ENCODE measurements at regions not wholly inside any gene's neighbourhood (a gene's known extent, or its start where the extent isn't known, plus 50 kb on each side); places are given as distances from the start of the nearest gene placed in this dataset.

GRCh38 chr19:23832717-23833327 is 74.1 kb upstream of the ZNF681 start:
- ChIA-PET CTCF (ENCODE audit: partially characterized antibody) (no interaction called here), POLR2A (ENCODE audit: partially characterized antibody) (no interaction called here)
- H4K5ac ChIP-seq (ENCODE audit: insufficient read length, low read depth, low read length), result no peak overlapping the region
- no peak for TF ChIP-seq MAFK (IDR thresholded peaks at IDR 0.05; ENCODE audit: low read depth, low read length)
- peak; percentile 88 for TF ChIP-seq ZNF274 (IDR thresholded peaks at IDR 0.05; ENCODE audit: borderline replicate concordance, extremely low read depth, low read length)
- H3K23me2 ChIP-seq (ENCODE audit: low read depth, low read length), result no peaks in the 10 kb centered on the region
- no peaks in the 10 kb centered on the region for H3K79me1 ChIP-seq (ENCODE audit: low read depth, low read length)
- H3K14ac ChIP-seq (ENCODE audit: insufficient read length), result no peak overlapping the region
- no peak overlapping the region for H2BK15ac ChIP-seq (ENCODE audit: low read length)
- H2AFZ ChIP-seq (ENCODE audit: low read length), result no peak overlapping the region
- FAIRE-seq (no peak), DNase-seq (ENCODE audit: low read depth in 1 of 2, low spot score in 2 of 2) (no peak)
- no peak overlapping the region for H3K18ac ChIP-seq (ENCODE audit: extremely low read depth, low read length)
- H3K9ac ChIP-seq (replicated peaks in 1 of 4; ENCODE audit: extremely low read depth in 1 of 4, low read depth in 3 of 4, low read length in 3 of 4), result no peak overlapping the region
- no peak overlapping the region for H4K91ac ChIP-seq (replicated peaks; ENCODE audit: insufficient read length, low read length)
- H3K27ac ChIP-seq (ENCODE audit: low read depth, low read length), result no peak overlapping the region
- H2BK5ac ChIP-seq (ENCODE audit: low read depth, low read length), result no peak overlapping the region
- H3K23ac ChIP-seq (ENCODE audit: insufficient read length), result no peak overlapping the region
- no peak overlapping the region for H4K8ac ChIP-seq (ENCODE audit: extremely low read depth, insufficient read depth, low read length)
- H2BK20ac ChIP-seq (ENCODE audit: low read length), result no peak overlapping the region
- no peaks in the 10 kb centered on the region for H3K79me2 ChIP-seq (ENCODE audit: control insufficient read depth in 1 of 2, insufficient read depth in 2 of 2, low read length in 2 of 2)
- no peaks in the 10 kb centered on the region for H3K36me3 ChIP-seq (ENCODE audit: control insufficient read depth in 2 of 4, insufficient read depth in 4 of 4, low read length in 3 of 4)
- no peak overlapping the region for H2BK120ac ChIP-seq (replicated peaks; ENCODE audit: low read depth, low read length)
- no peaks in the 10 kb centered on the region for H3K4me1 ChIP-seq (replicated peaks in 1 of 4; ENCODE audit: control insufficient read depth in 3 of 4, insufficient read depth in 4 of 4, low read length in 3 of 4)
- H3K4me3 ChIP-seq (ENCODE audit: extremely low read depth in 1 of 4, insufficient read depth in 2 of 4, low read depth in 3 of 4, low read length in 4 of 4), result no peak overlapping the region
- no peak overlapping the region for H2BK12ac ChIP-seq (ENCODE audit: low read depth, low read length)
- no peaks in the 10 kb centered on the region for H4K20me1 ChIP-seq (replicated peaks in 1 of 2; ENCODE audit: control insufficient read depth in 1 of 2, insufficient read depth in 2 of 2, low read length in 2 of 2)
- H3K4ac ChIP-seq (replicated peaks; ENCODE audit: insufficient read length, low read depth, low read length), result no peak overlapping the region
- H3K56ac ChIP-seq (replicated peaks; ENCODE audit: insufficient read length, low read depth, low read length), result no peak overlapping the region
- peaks cover 33 to 38% of the 10 kb centered on the region in 2 experiments for H3K9me3 ChIP-seq (ENCODE audit: insufficient read depth in 2 of 2, low read depth in 1 of 2, low read length in 1 of 2)
- no peaks in the 10 kb centered on the region for H3K27me3 ChIP-seq (replicated peaks in 1 of 4; ENCODE audit: control insufficient read depth in 3 of 4, extremely low read depth in 1 of 4, insufficient read depth in 3 of 4, low read length in 3 of 4)
- H3K4me2 ChIP-seq (ENCODE audit: insufficient read depth in 1 of 2, low read depth in 2 of 2, low read length in 2 of 2), result no peak overlapping the region
- H2AK5ac ChIP-seq (ENCODE audit: low read depth, low read length), result no peak overlapping the region
- WGBS, 2 experiments (ENCODE audit: extremely low coverage in 1 of 2, insufficient coverage in 1 of 2, insufficient read length in 1 of 2, insufficient replicate concordance in 2 of 2, low coverage in 1 of 2, low lambda C conversion rate in 2 of 2, missing lambda C conversion rate in 1 of 2), result 69% methylated on average over 2 of the region's 2 CpGs; no CpG with 5 or more reads in 1 of the 2 experiments

Measured in H1 (cell line).